NCI-H460 (cell line): ENCODE measurements at regions not wholly inside any gene's neighbourhood (a gene's known extent, or its start where the extent isn't known, plus 50 kb on each side); places are given as distances from the start of the nearest gene placed in this dataset.

Experiments used
- DNase-seq: peaks from one replicate; pipeline ENCODE4 v3.0.0-alpha.2; 2016; ENCODE audit warnings: low read depth; ENCODE audit errors: extremely low read depth

- peak; percentile 5 for DNase-seq
Measured at GRCh38 chr16:50884066-50884860, 142.4 kb downstream of the CYLD start.

GRCh38 chr16:50881956-50882355 lies 140.1 kb downstream of the CYLD start:
- no peak for DNase-seq

DNA sequence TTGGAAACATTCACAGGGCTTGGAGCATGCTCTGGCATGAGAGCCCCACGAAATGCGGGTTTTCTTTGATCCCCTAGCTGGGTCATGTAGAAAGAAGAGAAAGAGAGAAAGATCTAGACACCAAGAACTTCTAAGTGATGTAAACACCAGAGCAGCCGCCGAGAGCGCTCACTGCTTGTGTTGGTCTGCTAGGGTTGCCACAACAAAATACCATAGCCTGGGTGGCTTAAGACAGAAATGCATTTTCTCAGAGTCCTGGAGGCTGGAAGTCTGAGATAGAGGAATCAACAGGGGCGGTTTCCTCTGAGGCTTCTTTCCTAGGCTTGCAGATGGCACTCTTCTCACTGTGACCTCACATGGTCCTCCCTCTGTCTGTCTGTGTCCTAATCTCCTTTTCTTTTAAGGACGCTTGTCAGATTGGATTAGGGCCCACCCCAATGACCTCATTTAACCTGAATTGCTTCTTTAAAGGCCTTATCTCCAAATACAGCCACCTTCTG lies 139.5 kb downstream of the CYLD start:
- no peak for DNase-seq

GRCh38 chr16:50880926-50881325 lies 139.0 kb downstream of the CYLD start:
- DNase-seq, result no peak

DNA sequence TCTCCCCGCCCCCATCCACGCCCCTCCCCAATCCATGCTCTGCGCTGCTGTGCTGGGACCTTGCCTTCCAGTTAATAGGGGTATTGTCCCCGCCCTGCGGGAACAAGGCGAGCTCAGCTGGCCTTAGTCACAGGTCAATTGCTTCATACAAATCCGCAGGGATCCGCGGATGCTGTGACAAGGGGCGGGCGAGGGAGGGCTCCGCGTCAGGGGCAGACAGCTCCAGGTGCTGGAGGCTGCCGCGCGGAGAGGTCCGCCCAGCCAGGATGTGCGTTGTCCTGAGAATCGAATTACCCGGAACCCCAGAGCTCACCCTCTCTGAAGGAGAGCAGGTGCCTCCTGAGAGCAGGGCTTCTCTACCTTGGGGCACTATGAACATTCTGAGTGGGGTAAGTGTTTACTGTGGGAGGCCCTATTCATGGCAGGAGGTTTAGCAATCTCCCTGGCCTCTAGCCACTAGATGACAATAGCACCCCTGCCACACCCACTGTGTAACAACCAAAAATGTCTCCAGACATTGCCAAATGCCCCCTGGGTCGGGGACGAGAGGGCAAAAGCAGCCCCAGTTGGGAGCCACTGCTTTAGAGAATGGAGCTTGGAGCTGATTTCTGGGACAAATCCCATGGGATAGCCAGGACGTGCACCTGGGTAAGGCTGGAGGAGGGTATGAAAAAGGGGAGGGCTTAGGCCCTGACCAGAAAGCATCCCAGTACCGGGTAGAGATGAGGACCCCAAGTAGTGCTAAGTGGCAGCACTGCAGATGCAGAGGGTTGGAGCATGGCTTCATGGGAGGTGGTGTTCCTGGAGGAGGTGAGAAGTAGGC lies 138.2 kb downstream of the CYLD start:
- no peak for DNase-seq

GRCh38 chr16:50878966-50879615 lies 137.2 kb downstream of the CYLD start:
- DNase-seq, result no peak

GRCh38 chr16:50878536-50878935 lies 136.7 kb downstream of the CYLD start:
- DNase-seq, result no peak

- no peak for DNase-seq
Measured at GRCh38 chr16:50876263-50876662, 134.4 kb downstream of the CYLD start.

DNA sequence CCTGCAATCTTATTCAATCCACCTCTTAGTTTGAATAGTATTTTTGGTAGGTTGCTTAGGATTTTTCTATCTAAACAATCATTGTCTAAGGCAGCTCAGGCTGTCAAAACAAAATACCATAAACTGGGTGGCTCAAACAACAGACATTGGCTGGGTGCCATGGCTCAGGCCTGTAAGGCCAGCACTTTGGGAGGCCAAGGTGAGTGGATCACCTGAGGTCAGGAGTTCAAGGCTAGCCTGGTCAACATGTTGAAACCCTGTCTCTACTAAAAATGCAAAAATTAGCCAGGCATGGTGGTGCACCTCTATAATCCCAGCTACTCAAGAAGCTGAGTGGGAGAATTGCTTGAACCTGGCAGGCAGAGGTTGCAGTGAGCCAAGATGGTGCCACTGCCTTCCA lies 126.7 kb downstream of the CYLD start:
- DNase-seq, result no peak

DNA sequence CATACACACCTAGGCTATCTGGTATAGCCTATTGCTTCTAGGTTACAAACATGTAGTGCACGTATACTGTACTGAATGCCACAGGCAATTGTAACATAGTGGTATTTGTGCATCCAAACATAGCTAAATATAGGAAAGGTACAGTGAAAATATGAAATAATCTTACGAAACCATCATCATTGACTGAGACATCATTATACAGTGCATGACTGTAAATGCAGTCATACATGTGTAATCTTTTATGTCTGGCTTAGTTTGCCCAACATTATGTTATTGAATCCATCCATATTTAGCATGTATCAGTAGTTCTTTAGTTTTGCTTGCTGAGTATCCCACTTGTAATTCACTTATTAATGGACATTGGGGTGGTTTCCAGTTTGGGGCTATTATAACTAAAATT lies 124.9 kb downstream of the CYLD start:
- no peak for DNase-seq

- no peak for DNase-seq
Measured at GRCh38 chr16:50864386-50864785, 122.5 kb downstream of the CYLD start.

DNA sequence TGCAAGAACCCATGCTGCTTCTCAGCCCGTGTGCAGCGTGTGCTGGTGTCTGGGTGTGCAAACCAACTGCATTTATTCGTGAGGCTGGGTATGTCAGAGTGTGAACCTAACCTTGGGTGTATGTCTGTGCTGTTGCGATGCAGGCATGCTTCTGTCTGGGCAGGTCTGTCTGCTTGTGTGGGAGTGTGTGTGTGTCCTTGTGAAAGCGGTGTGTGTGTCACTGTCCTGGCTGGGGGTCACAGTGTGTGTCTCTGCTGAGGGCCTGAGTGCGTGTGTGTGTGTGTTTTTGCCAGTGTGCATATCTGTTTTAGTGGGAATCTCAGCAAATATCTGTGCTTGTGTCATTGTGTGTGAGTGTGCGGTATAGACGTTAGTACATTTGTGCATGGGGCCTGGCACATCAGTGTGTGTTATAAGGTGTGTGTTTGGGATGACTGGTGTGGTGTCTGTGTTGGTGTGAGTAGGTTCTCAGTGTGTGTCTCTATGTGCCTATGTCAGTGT lies 121.8 kb downstream of the CYLD start:
- no peak for DNase-seq

GRCh38 chr16:50862818-50863643 lies 121.1 kb downstream of the CYLD start:
- DNase-seq, result no peak

GRCh38 chr16:50861970-50862411 lies 120.1 kb downstream of the CYLD start:
- DNase-seq, result no peak

- no peak for DNase-seq
Measured at GRCh38 chr16:50861451-50861850, 119.6 kb downstream of the CYLD start.

DNA sequence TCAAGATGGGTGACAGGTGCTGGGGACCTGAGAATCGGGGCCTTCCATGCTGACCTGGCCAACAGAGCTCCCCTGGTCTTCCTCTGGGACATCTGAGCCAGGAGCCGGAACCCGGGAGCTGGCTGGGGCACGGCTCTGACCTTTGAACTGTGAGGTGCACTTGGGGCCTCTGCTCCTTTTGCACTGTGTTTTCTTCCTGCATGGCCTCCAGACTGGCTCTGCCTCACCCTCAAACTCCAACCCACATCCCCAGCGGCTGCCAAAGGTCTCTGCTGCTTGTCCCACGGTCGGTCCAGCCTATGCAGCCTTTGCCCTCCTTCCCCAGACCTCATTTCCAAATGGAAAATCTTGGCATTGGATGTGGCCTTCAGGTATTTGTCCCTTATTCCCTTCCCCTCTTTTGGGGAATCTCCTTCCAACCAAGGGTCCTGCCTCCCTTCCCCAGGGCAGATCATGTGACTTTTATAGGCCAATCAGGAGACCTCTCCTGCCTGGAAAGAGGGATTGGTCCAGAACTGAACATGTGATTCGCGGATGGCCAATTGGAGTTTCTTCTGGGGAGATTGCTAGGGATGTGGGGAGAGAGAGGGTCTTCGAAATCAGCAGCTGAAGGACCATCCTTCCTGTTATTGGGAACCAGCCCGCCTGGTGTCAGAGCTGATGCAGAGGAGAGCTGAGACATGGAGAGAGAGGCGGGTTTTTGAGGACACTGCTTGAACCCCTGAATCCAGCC lies 117.9 kb downstream of the CYLD start:
- DNase-seq, result no peak

- no peak for DNase-seq
Measured at GRCh38 chr16:50858877-50859627, 117.2 kb downstream of the CYLD start.

DNA sequence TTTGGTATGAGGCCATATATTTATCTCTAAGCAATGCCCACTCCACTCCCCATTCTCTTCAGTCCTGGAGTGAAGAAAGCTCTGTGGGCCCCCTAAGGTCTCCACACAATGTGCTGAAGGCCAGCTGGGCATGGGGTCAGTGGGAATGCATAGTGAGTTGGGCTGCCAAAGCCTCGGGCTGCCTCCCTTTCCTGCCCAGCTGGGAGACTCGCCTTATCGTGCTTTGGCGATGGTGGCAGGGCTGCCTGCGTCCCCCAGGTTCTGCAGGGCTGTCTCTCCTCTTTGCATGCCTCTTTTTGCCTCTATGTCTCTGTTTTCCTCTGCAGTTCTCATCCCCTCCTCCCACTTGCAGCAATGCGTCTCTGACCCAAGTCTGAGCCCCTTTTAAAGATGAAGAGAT lies 116.5 kb downstream of the CYLD start:
- no peak for DNase-seq

- no peak for DNase-seq
Measured at GRCh38 chr16:50857881-50858280, 116.0 kb downstream of the CYLD start.
